SK-N-SH (cell line): ENCODE measurements at regions not wholly inside any gene's neighbourhood (a gene's known extent, or its start where the extent isn't known, plus 50 kb on each side); places are given as distances from the start of the nearest gene placed in this dataset.
"Not testable (repeated sequence)": the region's sequence is repeated elsewhere in the genome, so short reads cannot be mapped to it uniquely, and the experiment has no call there.

ENCODE experiments used
- CTCF ChIA-PET: fragments of 300-600, 350-600 bp; formaldehyde crosslinking; extraction: SDS; loops from one replicate; lab custom pipeline; 2021; lab: Yijun Ruan, JAX
- POLR2A ChIA-PET: fragments of 350-600 bp; sonication (Branson Sonifier 250); formaldehyde crosslinking; extraction: SDS; loops from one replicate; lab custom pipeline; 2020; ENCODE audit warnings: antibody characterized with exemption, inconsistent platforms; lab: Yijun Ruan, JAX
- DNase-seq: peaks from one replicate; pipeline ENCODE4 v3.0.0; 2012
- H2AFZ ChIP-seq: fragments of 200-600 bp; sonication (generic); 2 replicates; pipeline ENCODE4 v1.8.1; 2016; ENCODE audit warnings: antibody characterized with exemption, mild to moderate bottlenecking, low read depth
- H3F3A ChIP-seq: fragments of 200-600 bp; sonication (generic); replicated peaks from 2 replicates; pipeline ENCODE3; 2016; ENCODE audit warnings: antibody characterized with exemption, mild to moderate bottlenecking; ENCODE audit not compliant: insufficient read depth
- H3K27ac ChIP-seq, 2 experiments: fragments of 200-500 bp in 1 of 2; fragments of 200-600 bp in 1 of 2; sonication (Bioruptor generic) in 1 of 2; sonication (generic), shearing (Covaris generic) in 1 of 2; 2 replicates each; pipeline versions ENCODE4 v1.5.1 to v1.6.1; 2014 to 2016; ENCODE audit warnings: low read depth in 2 of 2, inconsistent platforms in 1 of 2, low read length in 1 of 2, mild to moderate bottlenecking in 1 of 2, mixed read lengths in 1 of 2
- H3K27me3 ChIP-seq: fragments of 200-600 bp; sonication (generic), shearing (Covaris generic); 2 replicates; pipeline ENCODE4 v1.6.1; 2016; ENCODE audit warnings: mixed run types; ENCODE audit not compliant: insufficient read depth
- H3K36me3 ChIP-seq, 2 experiments: fragments of 200-500 bp in 1 of 2; fragments of 200-600 bp in 1 of 2; sonication (Bioruptor generic) in 1 of 2; sonication (generic) in 1 of 2; replicated peaks in 1 of 2; 2 replicates each; pipeline versions ENCODE3 to v1.5.1; 2014 to 2016; ENCODE audit warnings: low read length in 1 of 2, mild to moderate bottlenecking in 1 of 2; ENCODE audit not compliant: insufficient read depth in 2 of 2, control insufficient read depth in 1 of 2
- H3K4me1 ChIP-seq, 2 experiments: fragments of 200-500 bp in 1 of 2; fragments of 200-600 bp in 1 of 2; sonication (Bioruptor generic) in 1 of 2; sonication (generic), shearing (Covaris generic) in 1 of 2; 2 replicates each; pipeline versions ENCODE4 v1.5.1 to v1.6.1; 2014 to 2016; ENCODE audit warnings: low read depth in 1 of 2, low read length in 1 of 2, mixed run types in 1 of 2; ENCODE audit not compliant: insufficient read depth in 2 of 2, control insufficient read depth in 1 of 2
- H3K4me2 ChIP-seq: fragments of 200-600 bp; sonication (generic), shearing (Covaris generic); 2 replicates; pipeline ENCODE4 v1.6.1; 2017; ENCODE audit warnings: mixed run types
- H3K4me3 ChIP-seq, 2 experiments: fragments of 200-500 bp in 1 of 2; fragments of 200-600 bp in 1 of 2; sonication (Bioruptor generic) in 1 of 2; sonication (generic), shearing (Covaris generic) in 1 of 2; 2 replicates each; pipeline versions ENCODE4 v1.5.1 to v1.8.1; 2014 to 2016; ENCODE audit warnings: low read depth in 2 of 2, inconsistent platforms in 1 of 2, low read length in 1 of 2, mild to moderate bottlenecking in 1 of 2, mixed read lengths in 1 of 2, moderate library complexity in 1 of 2
- H3K79me2 ChIP-seq: fragments of 200-600 bp; sonication (generic); 2 replicates; pipeline ENCODE4 v1.8.1; 2017; ENCODE audit warnings: mild to moderate bottlenecking; ENCODE audit not compliant: insufficient read depth
- H3K9ac ChIP-seq: fragments of 200-600 bp; sonication (generic); 2 replicates; pipeline ENCODE4 v1.6.1; 2017; ENCODE audit warnings: mixed run types
- H3K9me2 ChIP-seq: fragments of 200-600 bp; sonication (generic); 2 replicates; pipeline ENCODE4 v1.6.1; 2017; ENCODE audit warnings: mixed run types
- H3K9me3 ChIP-seq: fragments of 200-600 bp; sonication (generic); 2 replicates; pipeline ENCODE4 v1.6.1; 2017; ENCODE audit warnings: mixed run types, mild to moderate bottlenecking, moderate library complexity
- H4K20me1 ChIP-seq: fragments of 200-600 bp; sonication (generic); 2 replicates; pipeline ENCODE4 v1.6.1; 2017; ENCODE audit warnings: mild to moderate bottlenecking, mixed run types; ENCODE audit not compliant: insufficient read depth
- CTCF ChIP-seq: fragments of 200-600 bp; sonication (generic); IDR thresholded peaks from 2 replicates; pipeline ENCODE4 v1.6.1; 2017; ENCODE audit warnings: antibody characterized with exemption, mild to moderate bottlenecking, moderate library complexity
- EP300 ChIP-seq, 2 experiments: IDR thresholded peaks; 2 replicates each; pipeline versions ENCODE4 v1.4.0 to v1.6.1; 2012; ENCODE audit warnings: borderline replicate concordance in 1 of 2, low read depth in 1 of 2, low read length in 1 of 2
- EZH2phosphoT487 ChIP-seq: fragments of 200-600 bp; sonication (generic); IDR thresholded peaks from 2 replicates; pipeline ENCODE4 v1.6.1; 2017; ENCODE audit warnings: low read depth, mixed run types, mild to moderate bottlenecking, antibody characterized with exemption, moderate library complexity, borderline replicate concordance
- FOSL2 ChIP-seq: IDR thresholded peaks from 2 replicates; pipeline ENCODE4 v1.4.0; 2012; ENCODE audit warnings: low read depth, mild to moderate bottlenecking, moderate library complexity, borderline replicate concordance
- MAX ChIP-seq: IDR thresholded peaks from 2 replicates; pipeline ENCODE4 v1.4.0; 2012; ENCODE audit warnings: low read depth
- MEF2A ChIP-seq: IDR thresholded peaks from 2 replicates; pipeline ENCODE4 v1.4.0; 2012; ENCODE audit warnings: low read depth, borderline replicate concordance
- MXI1 ChIP-seq: IDR thresholded peaks from 2 replicates; pipeline ENCODE4 v1.6.1; 2012; ENCODE audit warnings: mild to moderate bottlenecking, low read depth, low read length, improper control_type of control experiment
- RCOR1 ChIP-seq: fragments of 150-350 bp; IDR thresholded peaks from 2 replicates; pipeline ENCODE4 v1.6.1; 2017; ENCODE audit warnings: antibody characterized with exemption, low read length
- RFX5 ChIP-seq: IDR thresholded peaks from 2 replicates; pipeline ENCODE4 v1.6.1; 2012; ENCODE audit warnings: mild to moderate bottlenecking, improper control_type of control experiment, low read length
- SMC3 ChIP-seq: IDR thresholded peaks from 2 replicates; pipeline ENCODE4 v1.6.1; 2012; ENCODE audit warnings: low read depth, low read length, improper control_type of control experiment
- TAF1 ChIP-seq: IDR thresholded peaks from 2 replicates; pipeline ENCODE4 v1.6.1; 2012; ENCODE audit warnings: low read depth, mild to moderate bottlenecking, low read length, moderate library complexity, borderline replicate concordance
- TCF12 ChIP-seq: IDR thresholded peaks from 2 replicates; pipeline ENCODE4 v1.4.0; 2012
- WGBS: methylation state at CpG from one replicate; pipeline ENCODE4 v1.1.6; 2017; ENCODE audit warnings: low lambda C conversion rate; 5-methylcytosine and 5-hydroxymethylcytosine counted together
- TF ChIP-seq, protein P1 (sequence below): IDR thresholded peaks from 2 replicates; pipeline ENCODE4 v1.4.0; 2012; ENCODE audit warnings: low read depth, borderline replicate concordance

DNA sequence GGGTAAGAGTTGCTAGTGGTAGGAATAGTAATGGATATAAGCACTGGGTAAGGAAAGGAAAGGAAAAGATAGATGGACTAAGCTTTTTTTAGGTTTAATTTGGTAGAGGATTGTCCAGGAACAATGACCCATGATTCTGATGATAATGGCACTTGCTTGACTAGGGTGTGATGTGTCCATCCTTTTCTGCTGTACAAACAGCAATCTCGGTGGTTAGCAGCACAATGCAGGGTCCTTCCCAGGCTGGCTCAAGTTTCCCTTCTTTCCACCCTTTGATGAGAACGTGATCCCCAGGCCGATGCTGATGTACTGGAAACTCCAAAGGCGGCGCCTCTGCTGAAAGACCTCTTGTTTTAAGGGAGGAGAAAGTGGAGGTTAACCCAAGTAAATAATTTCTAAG, 105.3 kb downstream of the TMEM167A start (continued):
- TF ChIP-seq, protein P1, sequence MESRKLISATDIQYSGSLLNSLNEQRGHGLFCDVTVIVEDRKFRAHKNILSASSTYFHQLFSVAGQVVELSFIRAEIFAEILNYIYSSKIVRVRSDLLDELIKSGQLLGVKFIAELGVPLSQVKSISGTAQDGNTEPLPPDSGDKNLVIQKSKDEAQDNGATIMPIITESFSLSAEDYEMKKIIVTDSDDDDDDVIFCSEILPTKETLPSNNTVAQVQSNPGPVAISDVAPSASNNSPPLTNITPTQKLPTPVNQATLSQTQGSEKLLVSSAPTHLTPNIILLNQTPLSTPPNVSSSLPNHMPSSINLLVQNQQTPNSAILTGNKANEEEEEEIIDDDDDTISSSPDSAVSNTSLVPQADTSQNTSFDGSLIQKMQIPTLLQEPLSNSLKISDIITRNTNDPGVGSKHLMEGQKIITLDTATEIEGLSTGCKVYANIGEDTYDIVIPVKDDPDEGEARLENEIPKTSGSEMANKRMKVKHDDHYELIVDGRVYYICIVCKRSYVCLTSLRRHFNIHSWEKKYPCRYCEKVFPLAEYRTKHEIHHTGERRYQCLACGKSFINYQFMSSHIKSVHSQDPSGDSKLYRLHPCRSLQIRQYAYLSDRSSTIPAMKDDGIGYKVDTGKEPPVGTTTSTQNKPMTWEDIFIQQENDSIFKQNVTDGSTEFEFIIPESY: no peak
- TF ChIP-seq, all 33 proteins: peak for 0

GRCh38 chr5:82971034-82971806, 106.0 kb downstream of the TMEM167A start:
- H4K20me1 ChIP-seq, H3K36me3 ChIP-seq, H3K27me3 ChIP-seq, H3K9me2 ChIP-seq, H3K79me2 ChIP-seq, H3K4me1 ChIP-seq, POLR2A ChIA-PET, H2AFZ ChIP-seq, H3K9ac ChIP-seq, H3K4me2 ChIP-seq, H3K27ac ChIP-seq, H3K9me3 ChIP-seq, DNase-seq, CTCF ChIA-PET, H3K4me3 ChIP-seq, H3F3A ChIP-seq: not testable (repeated sequence)
- WGBS: 78% methylated on average over 10 of the region's 10 CpGs

DNA sequence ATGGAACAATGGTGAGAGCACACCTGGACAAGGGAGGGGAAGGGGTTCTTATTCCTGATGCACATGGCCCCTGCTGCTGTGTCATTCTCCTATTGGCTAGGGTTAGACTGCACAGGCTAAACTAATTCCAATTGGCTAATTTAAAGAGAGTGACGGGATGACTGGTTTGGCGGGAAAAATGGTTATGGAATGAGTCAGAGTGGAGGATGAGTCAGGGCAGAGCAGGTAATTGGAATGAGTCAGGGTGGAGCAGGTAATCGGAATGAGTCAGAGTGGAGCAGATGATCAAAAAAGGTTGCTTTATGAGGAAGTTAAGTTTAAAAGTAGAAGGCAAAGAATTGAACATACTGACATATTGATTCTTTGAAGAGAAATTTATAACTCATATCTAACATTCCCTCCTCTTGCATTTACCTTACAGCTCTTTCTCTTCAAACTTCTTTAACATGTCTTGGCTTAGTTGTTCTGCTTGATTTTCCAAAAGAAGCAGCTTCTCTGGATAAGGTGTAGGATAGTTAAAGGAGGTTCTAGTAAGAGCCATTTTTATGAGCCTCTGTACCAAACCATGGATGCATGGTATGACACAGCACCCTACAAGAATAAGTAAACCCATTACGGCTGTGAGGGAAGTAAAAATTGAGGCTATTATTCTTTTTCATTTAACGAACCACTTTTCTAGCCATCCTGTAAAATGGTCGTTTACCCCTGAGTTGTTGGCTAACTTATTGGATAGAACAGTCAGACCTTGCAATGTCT, 107.8 kb downstream of the TMEM167A start:
- POLR2A ChIA-PET, H3K9me2 ChIP-seq, H3K27ac ChIP-seq, H3K9ac ChIP-seq, H3K4me2 ChIP-seq, H3K4me3 ChIP-seq, H4K20me1 ChIP-seq, H3K27me3 ChIP-seq, H3K4me1 ChIP-seq, H3F3A ChIP-seq, H3K36me3 ChIP-seq, DNase-seq, H2AFZ ChIP-seq, H3K9me3 ChIP-seq, H3K79me2 ChIP-seq: not testable (repeated sequence)
- 72% methylated on average over 6 of the region's 6 CpGs for whole genome bisulfite sequencing
- CTCF ChIA-PET: interaction anchor here (0.6 kb wide), 1 partner anchor 137 kb away, joined by 3 read pairs; no protein-coding TSS in a partner anchor

- CTCF ChIA-PET: interaction anchor here (0.7 kb wide), 1 partner anchor 133 kb away, joined by 3 read pairs; no protein-coding TSS in a partner anchor
- no peaks in the 10 kb centered on the region for H3K9me3 ChIP-seq
- H3K27me3 ChIP-seq: no peaks in the 10 kb centered on the region
- H3K4me1 ChIP-seq: no peaks in the 10 kb centered on the region
- no peaks in the 10 kb centered on the region for H3K79me2 ChIP-seq
- no peak overlapping the region for H3K9ac ChIP-seq
- H2AFZ ChIP-seq: no peak overlapping the region
- no peak for DNase-seq
- H3K4me3 ChIP-seq: no peak overlapping the region
- no peaks in the 10 kb centered on the region for H3K9me2 ChIP-seq
- no peaks in the 10 kb centered on the region for H3K36me3 ChIP-seq
- no peaks in the 10 kb centered on the region for H3F3A ChIP-seq
- no peak overlapping the region for H3K27ac ChIP-seq
- no peak overlapping the region for H3K4me2 ChIP-seq
- POLR2A ChIA-PET: no interaction called here
- no peaks in the 10 kb centered on the region for H4K20me1 ChIP-seq
- no peak for TF ChIP-seq EP300 (IDR thresholded peaks at IDR 0.05; ENCODE audit: borderline replicate concordance in 1 of 2, low read depth in 1 of 2, low read length in 1 of 2)
- TF ChIP-seq MEF2A: no peak
- TF ChIP-seq FOSL2: no peak
- TF ChIP-seq MAX: no peak
- TF ChIP-seq RFX5: no peak
- TF ChIP-seq TCF12: no peak
- TF ChIP-seq EZH2phosphoT487: no peak
- no peak for TF ChIP-seq RCOR1
- no peak for TF ChIP-seq TAF1
- no peak for TF ChIP-seq MXI1
- TF ChIP-seq CTCF: no peak
- no peak for TF ChIP-seq SMC3
Measured at GRCh38 chr5:82967072-82967471, 110.1 kb downstream of the TMEM167A start.
